G401 (cell line): ENCODE measurements at regions not wholly inside any gene's neighbourhood (a gene's known extent, or its start where the extent isn't known, plus 50 kb on each side); places are given as distances from the start of the nearest gene placed in this dataset.
"Not testable (repeated sequence)": the region's sequence is repeated elsewhere in the genome, so short reads cannot be mapped to it uniquely, and the experiment has no call there.

ENCODE experiments used
- DNase-seq: peaks from one replicate; pipeline ENCODE4 v3.0.0-alpha.2; 2015; ENCODE audit warnings: low spot score
- in situ Hi-C: cut with HindIII; loops from 2 replicates; pipeline ENCODE4 v1.10.0; 2016; ENCODE audit warnings: low sequenced_read_pairs, mixed read lengths

GRCh38 chr4:184906480-184907097, 80.8 kb upstream of the ACSL1 start:
- no peak for DNase-seq
- in situ Hi-C loops, result no loop called here

DNA sequence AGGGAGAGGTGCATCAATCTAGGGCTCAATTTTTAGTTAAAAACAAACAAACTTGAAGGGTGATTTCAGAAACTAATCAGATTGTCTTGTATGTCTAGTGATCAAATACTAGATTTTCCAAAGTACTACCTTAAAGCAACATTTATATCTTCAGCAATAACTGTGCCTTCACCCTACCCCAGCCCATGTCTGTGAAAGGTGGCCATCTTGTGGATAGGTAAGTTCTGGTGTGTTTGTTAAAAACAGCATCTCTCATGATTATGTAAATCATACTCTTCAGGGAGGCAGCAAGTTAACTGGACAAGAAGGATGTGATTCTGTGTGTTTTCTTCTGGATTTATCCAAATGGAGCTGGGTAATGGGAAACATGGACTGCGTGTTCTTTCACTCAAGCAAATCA, 81.4 kb upstream of the ACSL1 start:
- in situ Hi-C loops, result no loop called here
- no peak for DNase-seq

DNA sequence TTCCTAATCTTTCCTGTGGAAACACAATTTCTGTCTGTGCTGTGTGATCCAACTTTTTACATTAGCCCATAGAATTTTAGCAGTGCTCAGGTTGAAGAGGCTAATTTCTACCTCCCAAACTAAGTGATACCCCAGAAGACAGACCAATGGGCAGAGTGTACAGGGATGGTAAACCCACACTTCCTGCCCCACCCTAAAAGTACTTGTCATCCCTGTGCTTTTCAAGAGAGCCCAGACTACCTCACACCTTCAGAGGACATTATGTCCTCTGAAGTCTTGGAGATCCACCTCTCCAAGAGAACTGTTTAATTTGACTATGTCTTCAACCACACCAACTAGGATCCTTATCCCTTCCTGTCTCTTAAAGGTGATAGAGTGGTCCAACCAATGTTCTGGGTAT, 82.0 kb upstream of the ACSL1 start:
- no peak for DNase-seq
- in situ Hi-C loops, result no loop called here

DNA sequence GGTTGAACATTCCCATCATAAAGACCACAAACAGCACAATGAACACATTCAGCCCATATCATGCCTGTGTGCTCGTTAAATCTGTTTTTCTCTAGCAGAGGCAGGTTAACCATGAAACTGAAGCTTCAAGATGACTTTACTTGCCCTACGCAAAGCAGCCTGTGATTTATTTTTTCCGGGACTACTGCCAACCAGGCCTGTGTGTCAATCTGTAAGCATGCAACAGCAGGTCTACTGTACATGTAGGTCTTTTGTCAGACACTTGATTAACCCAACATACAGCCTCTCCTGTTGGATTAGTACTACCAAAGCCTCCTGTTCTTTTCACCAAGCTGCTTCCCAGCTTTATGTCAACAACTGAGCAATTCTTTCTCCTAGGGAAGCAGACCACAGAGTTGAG, 85.5 kb upstream of the ACSL1 start:
- DNase-seq, result no peak
- in situ Hi-C loops, result no loop called here

DNA sequence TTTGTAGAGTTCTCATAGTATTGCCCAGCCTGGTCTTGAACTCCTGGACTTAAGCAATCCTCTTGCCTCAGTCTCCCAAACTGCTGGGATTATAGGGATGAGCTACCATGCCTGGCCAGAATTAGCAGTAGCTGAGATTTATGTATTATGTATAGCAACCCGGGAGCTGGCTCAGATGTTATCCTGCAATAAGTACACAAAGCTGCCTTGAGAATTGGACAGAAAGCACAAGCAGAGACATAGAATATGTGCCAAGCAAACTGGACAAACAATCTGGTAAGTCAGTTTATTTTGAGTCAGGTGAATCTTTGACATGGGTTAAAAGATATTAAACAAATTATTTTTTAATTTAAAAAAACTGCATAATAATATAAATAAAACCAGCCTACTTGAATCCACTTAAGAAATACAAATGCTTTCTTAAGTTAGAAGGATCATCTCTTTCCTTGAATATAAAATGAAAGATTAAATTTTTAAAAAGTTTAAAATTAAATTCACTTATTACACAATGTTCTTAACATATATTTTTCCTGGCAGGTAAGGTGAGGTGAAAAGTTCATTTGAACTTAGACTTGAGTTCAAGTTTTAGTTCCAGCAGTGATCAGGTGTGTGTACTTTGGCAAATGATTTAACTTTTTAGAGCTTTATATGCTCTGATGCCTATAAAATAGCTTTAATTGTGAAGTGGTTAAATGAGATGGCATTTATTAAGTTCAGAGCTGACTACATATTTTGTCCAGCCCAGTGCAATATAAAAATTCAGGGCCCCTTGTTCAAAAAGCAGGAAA, 87.8 kb upstream of the ACSL1 start:
- in situ Hi-C loops, result no loop called here

DNA sequence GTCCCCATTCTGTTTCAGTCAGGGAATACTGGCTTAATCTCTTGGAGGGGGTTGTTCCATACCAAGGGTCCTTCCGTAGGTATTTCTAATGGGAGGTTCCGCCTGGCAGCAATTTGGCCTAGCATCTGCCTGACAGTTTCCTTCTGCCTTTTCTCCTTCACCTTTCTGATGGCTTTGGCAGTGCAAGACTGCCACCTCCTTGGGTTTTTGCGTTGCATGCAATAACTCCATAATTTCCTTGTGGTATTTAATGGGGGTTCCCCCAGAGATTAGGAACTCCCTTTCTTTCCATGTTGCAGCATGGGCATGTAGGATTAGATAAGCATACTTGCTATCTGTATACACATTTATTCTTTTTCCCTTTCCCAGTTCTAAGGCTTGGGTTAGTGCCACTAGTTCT, 93.0 kb upstream of the ACSL1 start:
- in situ Hi-C loops, DNase-seq: not testable (repeated sequence)

More for the DNA sequence above, 87.8 kb upstream of the ACSL1 start:
- DNase-seq, result no peak

- in situ Hi-C loops, result no loop called here
Observed at GRCh38 chr4:184921456-184921855, 95.7 kb upstream of the ACSL1 start.

GRCh38 chr4:184922301-184922700, 96.0 kb upstream of the HELT start:
- in situ Hi-C loops, result no loop called here

More at GRCh38 chr4:184921456-184921855, 95.7 kb upstream of the ACSL1 start:
- DNase-seq, result no peak

DNA sequence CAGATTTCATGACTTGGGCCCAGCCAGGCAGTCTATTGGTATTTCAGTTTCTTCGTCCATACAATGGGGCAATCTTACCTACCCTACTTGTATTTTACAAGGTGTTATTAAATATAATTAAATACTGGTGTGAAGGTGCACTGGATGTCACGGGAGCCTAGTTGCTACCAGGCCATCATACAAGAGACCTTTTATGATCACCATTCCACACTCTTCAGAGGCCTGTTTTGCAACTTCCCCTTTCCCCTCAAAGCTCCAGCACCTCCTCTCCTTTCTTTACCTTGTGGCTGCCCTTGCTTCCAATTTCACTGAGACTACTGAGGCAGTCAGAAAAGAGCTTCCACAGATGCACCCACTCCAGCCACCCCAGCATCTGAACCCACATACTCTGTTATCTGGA, 93.8 kb upstream of the HELT start:
- in situ Hi-C loops, result no loop called here
- no peak for DNase-seq

More at GRCh38 chr4:184922301-184922700, 96.0 kb upstream of the HELT start:
- no peak for DNase-seq

DNA sequence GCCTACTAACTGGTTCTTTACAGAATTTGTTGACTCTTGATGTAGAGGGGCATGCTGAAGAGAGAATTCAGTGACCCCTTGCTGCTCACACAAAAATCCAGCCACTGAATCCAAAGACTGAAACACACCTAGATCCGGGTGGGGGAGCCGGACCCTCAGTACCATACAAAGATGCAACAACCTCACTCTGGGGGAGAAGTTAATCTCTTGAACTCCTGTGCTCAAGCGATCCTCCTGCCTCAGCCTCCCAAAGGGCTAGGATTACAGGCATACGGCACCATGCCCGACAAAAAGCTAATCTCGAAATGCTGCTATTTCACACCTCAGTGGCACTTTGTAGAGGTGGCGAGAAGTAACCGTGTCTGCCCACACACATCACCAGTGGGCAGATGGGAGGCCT, 88.8 kb upstream of the HELT start:
- in situ Hi-C loops, result no loop called here
- no peak for DNase-seq

DNA sequence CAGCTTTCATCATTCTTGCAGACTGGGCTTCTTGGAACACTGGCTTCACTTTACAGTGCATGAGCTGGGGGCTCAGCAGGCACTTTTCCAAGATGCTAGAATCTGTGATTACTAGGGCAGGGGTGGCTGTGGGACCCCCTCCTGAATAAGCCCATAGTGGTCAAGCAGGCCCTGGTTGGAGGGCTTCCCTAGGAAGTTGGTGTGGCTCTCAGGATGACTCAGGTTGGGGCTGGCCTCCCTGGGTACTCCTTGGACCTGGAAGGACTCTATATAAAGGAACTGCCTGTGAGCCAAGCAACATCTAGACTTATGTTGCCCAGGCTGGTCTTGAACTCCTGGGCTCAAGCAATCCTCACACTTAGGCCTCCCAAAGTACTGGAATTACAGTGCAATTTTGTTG, 88.3 kb upstream of the HELT start:
- in situ Hi-C loops, result no loop called here
- DNase-seq, result no peak

DNA sequence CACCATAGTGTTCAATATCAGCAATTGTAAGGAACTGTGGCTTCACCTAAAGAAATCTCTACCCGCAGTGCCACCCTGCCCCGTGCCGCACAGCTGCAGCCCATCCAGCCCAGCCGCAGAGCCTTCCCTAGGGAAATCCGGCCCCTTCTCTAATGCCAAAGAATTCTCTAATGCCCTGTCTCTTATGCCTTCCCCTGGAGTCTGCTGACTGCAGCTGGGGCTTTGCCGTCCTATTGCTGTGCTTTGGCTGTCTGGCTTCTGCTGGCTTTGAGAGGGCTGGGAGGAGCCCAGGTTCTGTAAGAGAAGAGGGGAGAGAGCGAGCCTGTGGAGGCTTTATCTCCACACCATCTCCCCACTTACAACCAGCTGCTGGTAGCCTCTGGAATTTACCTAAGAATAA, 85.9 kb upstream of the HELT start:
- DNase-seq, result no peak
- in situ Hi-C loops, result no loop called here

DNA sequence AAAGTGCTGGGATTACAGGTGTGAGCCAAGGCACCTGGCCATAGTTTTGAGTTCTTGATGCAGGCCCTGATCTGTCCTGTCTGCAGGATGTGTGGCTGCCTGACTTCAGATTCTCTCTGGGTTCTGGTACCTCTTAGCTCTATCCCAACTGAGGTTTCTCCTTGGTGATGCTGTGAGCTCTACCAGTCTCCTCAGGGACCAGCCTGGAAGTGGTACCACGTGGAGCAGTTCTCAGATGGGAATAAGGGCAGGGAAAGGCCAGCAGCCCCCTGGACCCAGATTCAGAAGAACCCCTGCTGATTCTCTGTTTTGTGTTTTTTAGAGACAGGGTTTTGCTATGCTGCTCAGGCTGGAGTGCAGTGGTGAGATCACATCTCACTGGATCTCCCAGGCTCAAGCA, 85.0 kb upstream of the HELT start:
- in situ Hi-C loops, result no loop called here
- DNase-seq, result no peak

- in situ Hi-C loops, result no loop called here
- no peak for DNase-seq
Observed at GRCh38 chr4:184934184-184934583, 84.1 kb upstream of the HELT start.

DNA sequence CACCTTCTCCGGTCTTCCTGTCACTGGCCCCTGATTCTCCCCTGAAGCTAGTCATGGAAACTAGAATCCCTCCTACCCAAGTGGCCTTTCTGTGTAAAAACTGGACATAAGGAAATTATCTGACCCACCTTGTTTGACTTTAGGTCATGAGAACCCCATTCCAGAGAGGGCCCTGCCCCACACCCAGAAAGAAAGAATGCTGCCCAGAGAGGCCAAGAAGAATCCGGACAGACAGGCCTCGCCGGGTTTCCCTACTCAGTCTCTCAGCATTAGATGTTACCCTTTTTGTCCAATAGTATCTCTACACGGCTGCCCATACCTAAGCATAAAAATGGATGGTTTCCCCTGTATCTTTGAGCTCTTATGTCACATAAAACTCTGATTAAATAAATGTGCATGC, 83.3 kb upstream of the HELT start:
- no peak for DNase-seq

DNA sequence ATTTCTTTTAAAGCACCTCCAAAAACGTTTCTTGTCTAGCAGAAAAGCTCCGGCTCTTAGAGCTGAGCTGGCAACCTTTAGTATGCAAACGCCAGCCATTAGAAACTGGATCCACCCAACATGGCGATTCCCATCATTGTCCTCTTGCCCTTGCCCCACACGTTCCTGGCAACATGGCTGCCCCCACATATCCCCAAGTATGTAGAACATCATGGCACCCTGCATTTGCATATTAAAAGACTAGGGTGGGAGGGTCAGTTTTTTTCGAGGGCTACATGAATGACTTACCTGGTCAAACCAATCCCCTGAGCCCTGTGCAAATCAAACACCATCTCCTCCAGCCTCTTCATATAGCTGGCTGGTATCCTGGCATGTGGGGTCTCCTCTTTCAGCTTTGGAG, 82.2 kb upstream of the HELT start:
- no peak for DNase-seq
- in situ Hi-C loops, result no loop called here

More for the DNA sequence above, 83.3 kb upstream of the HELT start:
- in situ Hi-C loops, result no loop called here

GRCh38 chr4:184937030-184937710, 81.1 kb upstream of the HELT start:
- no peak for DNase-seq
- in situ Hi-C loops, result no loop called here

GRCh38 chr4:184937745-184938144, 80.5 kb upstream of the HELT start:
- no peak for DNase-seq
- in situ Hi-C loops, result no loop called here

DNA sequence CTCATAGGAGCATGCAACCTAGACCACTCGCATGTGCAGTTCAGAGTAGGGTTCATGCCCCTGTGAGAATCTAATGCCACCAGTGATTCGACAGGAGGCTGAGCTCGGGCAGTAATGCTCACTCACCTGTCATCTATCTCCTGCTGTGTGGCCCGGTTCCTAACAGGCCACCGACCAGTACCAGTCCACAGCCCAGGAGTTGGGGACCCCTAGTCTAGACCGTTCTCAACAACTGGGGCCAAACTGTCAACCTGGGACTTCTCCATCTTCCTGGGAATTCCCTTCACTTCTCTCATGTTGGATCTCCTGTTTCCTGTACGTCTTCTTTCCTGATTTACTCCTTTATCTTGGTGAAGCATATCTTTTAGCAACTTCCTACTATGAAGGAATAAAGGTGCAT, 79.4 kb upstream of the HELT start:
- in situ Hi-C loops, result no loop called here
- no peak for DNase-seq

GRCh38 chr4:184939978-184940377, 78.3 kb upstream of the HELT start:
- in situ Hi-C loops, result no loop called here
- no peak for DNase-seq
